HFFc6 (cell line): ENCODE measurements at regions not wholly inside any gene's neighbourhood (a gene's known extent, or its start where the extent isn't known, plus 50 kb on each side); places are given as distances from the start of the nearest gene placed in this dataset.

ENCODE experiments used
- DNase-seq: peaks from one replicate; pipeline ENCODE4 v3.0.0-alpha.2; 2018
- H3K27ac Mint-ChIP-seq: 2 replicates; pipeline ENCODE4 v1.8.0; 2020; ENCODE audit warnings: mild to moderate bottlenecking, mixed read lengths
- H3K27me3 Mint-ChIP-seq: 2 replicates; pipeline ENCODE4 v1.8.0; 2021; ENCODE audit warnings: mild to moderate bottlenecking, moderate library complexity, mixed read lengths; ENCODE audit not compliant: insufficient read depth
- H3K36me3 Mint-ChIP-seq: 2 replicates; pipeline ENCODE4 v1.8.0; 2021; ENCODE audit warnings: low read depth, mixed read lengths
- H3K4me1 Mint-ChIP-seq: 2 replicates; pipeline ENCODE4 v1.8.0; 2020; ENCODE audit warnings: low read depth, mixed read lengths
- H3K4me3 Mint-ChIP-seq: 2 replicates; pipeline ENCODE4 v1.8.0; 2020; ENCODE audit warnings: mild to moderate bottlenecking, moderate library complexity, mixed read lengths
- H3K9me3 Mint-ChIP-seq: 2 replicates; pipeline ENCODE4 v1.8.0; 2020; ENCODE audit warnings: mild to moderate bottlenecking, mixed read lengths
- TF ChIP-seq, protein P1 (sequence below): fragments of 200-600 bp; sonication (generic); IDR thresholded peaks from 2 replicates; pipeline ENCODE4 v1.5.0; 2021; ENCODE audit warnings: antibody characterized with exemption, mild to moderate bottlenecking

DNA sequence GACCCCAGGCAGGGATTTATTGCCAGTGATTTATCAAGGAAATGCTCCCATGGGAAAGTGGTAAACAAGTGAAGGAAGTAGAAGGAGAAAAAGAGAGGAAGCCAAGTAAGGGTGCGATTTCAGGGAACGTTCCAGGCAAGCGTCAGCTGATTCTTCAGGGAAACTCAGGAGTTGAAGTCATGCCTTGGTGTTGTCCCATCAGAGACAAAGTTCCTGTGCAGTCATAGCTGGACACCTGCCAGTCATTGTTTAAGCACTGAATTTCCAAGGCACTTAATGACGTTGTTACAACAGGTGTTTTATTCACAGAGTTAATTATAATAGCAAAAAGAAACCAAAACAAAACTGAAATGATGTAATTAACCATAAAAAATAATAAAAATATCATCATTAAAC is 381.8 kb upstream of the CRIM1 start:
- DNase-seq: no peak
- peaks cover 2% of the 10 kb centered on the region for H3K27me3 Mint-ChIP-seq
- no peak overlapping the region for H3K4me3 Mint-ChIP-seq
- no peaks in the 10 kb centered on the region for H3K9me3 Mint-ChIP-seq
- H3K27ac Mint-ChIP-seq: no peak overlapping the region
- TF ChIP-seq, protein P1, sequence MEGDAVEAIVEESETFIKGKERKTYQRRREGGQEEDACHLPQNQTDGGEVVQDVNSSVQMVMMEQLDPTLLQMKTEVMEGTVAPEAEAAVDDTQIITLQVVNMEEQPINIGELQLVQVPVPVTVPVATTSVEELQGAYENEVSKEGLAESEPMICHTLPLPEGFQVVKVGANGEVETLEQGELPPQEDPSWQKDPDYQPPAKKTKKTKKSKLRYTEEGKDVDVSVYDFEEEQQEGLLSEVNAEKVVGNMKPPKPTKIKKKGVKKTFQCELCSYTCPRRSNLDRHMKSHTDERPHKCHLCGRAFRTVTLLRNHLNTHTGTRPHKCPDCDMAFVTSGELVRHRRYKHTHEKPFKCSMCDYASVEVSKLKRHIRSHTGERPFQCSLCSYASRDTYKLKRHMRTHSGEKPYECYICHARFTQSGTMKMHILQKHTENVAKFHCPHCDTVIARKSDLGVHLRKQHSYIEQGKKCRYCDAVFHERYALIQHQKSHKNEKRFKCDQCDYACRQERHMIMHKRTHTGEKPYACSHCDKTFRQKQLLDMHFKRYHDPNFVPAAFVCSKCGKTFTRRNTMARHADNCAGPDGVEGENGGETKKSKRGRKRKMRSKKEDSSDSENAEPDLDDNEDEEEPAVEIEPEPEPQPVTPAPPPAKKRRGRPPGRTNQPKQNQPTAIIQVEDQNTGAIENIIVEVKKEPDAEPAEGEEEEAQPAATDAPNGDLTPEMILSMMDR: no peak
- no peaks in the 10 kb centered on the region for H3K36me3 Mint-ChIP-seq
- H3K4me1 Mint-ChIP-seq: no peaks in the 10 kb centered on the region

DNA sequence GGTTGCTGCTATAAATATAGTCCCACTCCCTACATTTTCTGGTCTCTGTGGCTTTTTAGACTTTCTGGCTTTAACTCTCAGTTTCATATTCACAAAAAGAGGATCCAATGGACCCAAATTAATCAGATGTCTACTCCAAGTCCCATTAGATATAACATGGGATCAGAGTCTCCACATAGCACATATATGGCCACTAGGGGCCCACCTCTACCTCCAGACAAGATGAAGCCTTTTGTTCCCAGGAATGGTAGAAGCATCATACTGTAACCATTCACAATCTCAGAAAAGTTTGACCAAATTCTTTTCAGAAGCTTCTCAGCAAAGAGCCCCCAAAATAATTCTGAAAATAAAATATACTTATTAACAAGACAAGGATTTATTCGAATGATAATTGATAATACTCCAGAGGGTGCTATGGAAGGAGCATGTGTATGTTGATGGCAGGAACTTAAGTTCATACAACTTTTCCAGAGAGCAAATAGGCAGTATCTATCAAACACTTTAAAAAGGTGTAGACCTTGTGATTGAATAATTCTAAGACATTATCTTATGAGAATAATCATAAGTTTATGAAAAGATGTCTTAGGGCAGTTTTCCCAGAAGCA is 382.3 kb upstream of the CRIM1 start:
- no peaks in the 10 kb centered on the region for H3K9me3 Mint-ChIP-seq
- H3K36me3 Mint-ChIP-seq: no peaks in the 10 kb centered on the region
- DNase-seq: peak; percentile 27
- no peak overlapping the region for H3K27ac Mint-ChIP-seq
- peaks cover 2% of the 10 kb centered on the region for H3K27me3 Mint-ChIP-seq
- no peak overlapping the region for H3K4me3 Mint-ChIP-seq
- H3K4me1 Mint-ChIP-seq: no peaks in the 10 kb centered on the region
- TF ChIP-seq, protein P1: peak; percentile 79

DNA sequence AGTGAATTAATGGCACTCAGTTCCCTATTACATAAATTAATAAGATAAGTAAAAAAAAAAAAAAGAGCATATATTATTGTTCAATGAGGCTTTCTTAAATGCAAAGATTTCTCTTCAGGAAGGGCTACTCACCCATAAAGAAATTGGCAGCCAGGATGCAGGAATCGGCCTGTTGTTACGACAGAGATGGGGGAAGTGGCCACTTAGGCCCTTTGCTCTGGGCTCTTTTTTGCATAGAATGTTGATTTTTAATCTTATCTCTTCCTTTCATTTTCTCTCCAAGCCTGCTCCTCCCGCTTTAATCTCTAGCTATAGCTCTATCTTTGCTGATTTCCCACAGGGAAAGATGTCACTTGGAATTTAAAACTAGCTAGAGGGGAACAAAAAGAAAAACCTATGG is 391.8 kb upstream of the CRIM1 start:
- no peak for DNase-seq
- peak overlapping the region; percentile 57; the same call in 1 of the 2 replicates for H3K4me3 Mint-ChIP-seq
- H3K36me3 Mint-ChIP-seq: no peaks in the 10 kb centered on the region
- TF ChIP-seq, protein P1: no peak
- no peak overlapping the region; the same call in 1 of the 2 replicates for H3K27ac Mint-ChIP-seq
- no peaks in the 10 kb centered on the region for H3K9me3 Mint-ChIP-seq
- H3K27me3 Mint-ChIP-seq: peaks cover 2% of the 10 kb centered on the region; the same call in 1 of the 2 replicates
- no peaks in the 10 kb centered on the region for H3K4me1 Mint-ChIP-seq

DNA sequence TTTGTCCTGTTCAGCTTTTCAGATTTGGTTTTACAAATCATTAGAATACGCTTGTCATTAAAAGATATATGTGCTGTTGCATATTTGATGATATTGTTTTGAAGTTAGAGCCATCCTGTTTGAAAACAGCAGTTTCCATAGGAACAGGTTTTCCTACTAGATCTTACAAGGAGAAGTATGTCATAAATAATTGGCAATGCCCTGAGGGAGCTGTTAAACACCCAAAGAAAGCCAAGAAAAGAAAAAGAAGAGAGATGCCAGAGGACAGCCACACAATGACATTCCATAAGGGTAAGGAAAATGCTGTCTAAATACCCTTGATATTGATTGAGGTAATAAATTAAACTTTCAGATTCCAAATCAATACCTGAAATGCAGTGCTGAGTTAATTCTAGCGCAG is 392.2 kb upstream of the CRIM1 start:
- Mint-ChIP-seq H3K36me3 (no peaks in the 10 kb centered on the region), H3K27me3 (peaks cover 2% of the 10 kb centered on the region; the same call in 1 of the 2 replicates), H3K4me3 (no peak overlapping the region), H3K4me1 (no peaks in the 10 kb centered on the region), H3K9me3 (no peaks in the 10 kb centered on the region), H3K27ac (no peak overlapping the region)
- TF ChIP-seq, protein P1: no peak
- no peak for DNase-seq

DNA sequence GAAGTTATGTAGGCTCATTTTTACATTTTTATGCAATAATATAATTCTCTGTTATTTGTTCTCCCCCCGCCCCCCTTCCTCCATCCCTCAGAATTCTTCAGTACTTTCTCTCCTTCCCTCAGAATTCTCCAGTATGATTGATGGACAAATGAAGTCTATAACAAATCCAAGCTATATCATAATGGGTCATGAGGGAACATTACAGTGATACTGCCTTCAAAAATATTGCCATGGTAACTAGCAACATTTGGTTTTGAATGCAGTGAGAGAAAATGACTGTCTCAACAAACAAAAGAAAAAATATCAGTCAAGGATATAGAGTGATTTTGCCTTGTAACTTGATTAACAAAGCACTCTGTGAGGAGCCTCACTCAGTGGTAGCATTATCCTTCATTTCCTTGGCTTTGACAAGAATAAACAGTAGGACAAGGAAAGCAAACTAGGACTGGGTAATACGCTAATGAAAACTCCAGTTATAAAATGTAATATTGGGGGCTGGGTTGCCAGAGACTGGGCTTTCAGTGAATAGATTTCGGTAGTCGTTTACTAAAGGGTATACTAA is 392.9 kb upstream of the CRIM1 start:
- no peak overlapping the region for H3K27ac Mint-ChIP-seq
- no peaks in the 10 kb centered on the region for H3K36me3 Mint-ChIP-seq
- no peaks in the 10 kb centered on the region for H3K9me3 Mint-ChIP-seq
- DNase-seq: no peak
- TF ChIP-seq, protein P1: no peak
- H3K27me3 Mint-ChIP-seq: peaks cover 2% of the 10 kb centered on the region; the same call in 1 of the 2 replicates
- H3K4me1 Mint-ChIP-seq: no peaks in the 10 kb centered on the region
- no peak overlapping the region for H3K4me3 Mint-ChIP-seq
